ENCODE measurements at regions not wholly inside any gene's neighbourhood (a gene's known extent, or its start where the extent isn't known, plus 50 kb on each side); places are given as distances from the start of the nearest gene placed in this dataset.
A peak's percentile ranks its signal among the peaks of the same experiment; 100 is the strongest.
"Not testable (repeated sequence)": the region's sequence is repeated elsewhere in the genome, so short reads cannot be mapped to it uniquely, and the experiment has no call there.

GRCh38 chr13:24934024-24934385, 161.9 kb upstream of the PABPC3 start:
- H3K9ac ChIP-seq (replicated peaks; ENCODE audit: extremely low read depth, insufficient read depth, low read length); H2AFZ ChIP-seq (ENCODE audit: low read depth, low read length); H3K79me2 ChIP-seq (ENCODE audit: control insufficient read depth, insufficient read depth, low read length); H3K4me3 ChIP-seq (replicated peaks in 1 of 3; ENCODE audit: insufficient read depth in 1 of 3, low read depth in 1 of 3, low read length in 3 of 3); H3K4me1 ChIP-seq (ENCODE audit: control insufficient read depth, extremely low read depth, insufficient read depth, low read length); H3K27ac ChIP-seq (ENCODE audit: insufficient read depth, low read depth, low read length); CTCF ChIA-PET; POLR2A ChIA-PET; intact Hi-C loops (cut with micrococcal nuclease); H3K9me1 ChIP-seq (replicated peaks; ENCODE audit: control insufficient read depth, extremely low read depth, insufficient read depth, low read length); H3K4me2 ChIP-seq (ENCODE audit: insufficient read depth, low read length); BruUV-seq (replicated peaks); H3K9me3 ChIP-seq (replicated peaks; ENCODE audit: control insufficient read depth, insufficient read depth, low read length); DNase-seq (ENCODE audit: low read depth, low spot score); H3K36me3 ChIP-seq (ENCODE audit: control insufficient read depth in 2 of 2, extremely low read depth in 1 of 2, insufficient read depth in 2 of 2, low read length in 2 of 2); H4K20me1 ChIP-seq (replicated peaks; ENCODE audit: control insufficient read depth, extremely low read depth, insufficient read depth, low read length); dilution Hi-C loops (cut with MboI; ENCODE audit: extremely low pct_ligation_motif_present, low sequenced_read_pairs): not testable (repeated sequence)
- H3K27me3 ChIP-seq (ENCODE audit: control insufficient read depth in 2 of 2, insufficient read depth in 2 of 2, low read length in 2 of 2) = peaks cover 25 to 30% of the 10 kb centered on the region in 2 experiments
- peak; percentile 73 for FAIRE-seq

- H3K4me3 ChIP-seq (replicated peaks in 1 of 3; ENCODE audit: insufficient read depth in 1 of 3, low read depth in 1 of 3, low read length in 3 of 3) = no peak overlapping the region
- H3K79me2 ChIP-seq (ENCODE audit: control insufficient read depth, insufficient read depth, low read length) = no peaks in the 10 kb centered on the region
- peaks cover 0 to 6% of the 10 kb centered on the region in 2 experiments for H3K27me3 ChIP-seq (ENCODE audit: control insufficient read depth in 2 of 2, insufficient read depth in 2 of 2, low read length in 2 of 2)
- H3K9ac ChIP-seq (replicated peaks; ENCODE audit: extremely low read depth, insufficient read depth, low read length) = no peak overlapping the region
- H3K9me3 ChIP-seq (replicated peaks; ENCODE audit: control insufficient read depth, insufficient read depth, low read length) = no peaks in the 10 kb centered on the region
- CTCF ChIA-PET = no interaction called here
- no peaks in the 10 kb centered on the region for H3K36me3 ChIP-seq (ENCODE audit: control insufficient read depth in 2 of 2, extremely low read depth in 1 of 2, insufficient read depth in 2 of 2, low read length in 2 of 2)
- FAIRE-seq (no peak), DNase-seq (ENCODE audit: low read depth, low spot score) (no peak)
- BruUV-seq (replicated peaks) = no TSS peak
- POLR2A ChIA-PET = no interaction called here
- dilution Hi-C loops (cut with MboI; ENCODE audit: extremely low pct_ligation_motif_present, low sequenced_read_pairs) (no loop called here), intact Hi-C loops (cut with micrococcal nuclease) (no loop called here)
- no peak overlapping the region for H3K27ac ChIP-seq (ENCODE audit: insufficient read depth, low read depth, low read length)
- no peaks in the 10 kb centered on the region for H4K20me1 ChIP-seq (replicated peaks; ENCODE audit: control insufficient read depth, extremely low read depth, insufficient read depth, low read length)
- H3K4me1 ChIP-seq (ENCODE audit: control insufficient read depth, extremely low read depth, insufficient read depth, low read length) = no peaks in the 10 kb centered on the region
- H3K9me1 ChIP-seq (replicated peaks; ENCODE audit: control insufficient read depth, extremely low read depth, insufficient read depth, low read length) = no peaks in the 10 kb centered on the region
- no peak overlapping the region for H2AFZ ChIP-seq (ENCODE audit: low read depth, low read length)
- no peak overlapping the region for H3K4me2 ChIP-seq (ENCODE audit: insufficient read depth, low read length)
- TF ChIP-seq GATA2 (IDR thresholded peaks at IDR 0.05; ENCODE audit: insufficient read depth, insufficient read length, low read depth, low read length) = no peak
- no peak for TF ChIP-seq CTCF (IDR thresholded peaks at IDR 0.05; ENCODE audit: extremely low read depth in 1 of 2, insufficient read depth in 1 of 2, low read depth in 1 of 2, low read length in 2 of 2)
- no peak for TF ChIP-seq MAX (IDR thresholded peaks at IDR 0.05; ENCODE audit: insufficient read depth, insufficient read length)
- TF ChIP-seq EZH2 (IDR thresholded peaks at IDR 0.05; ENCODE audit: borderline replicate concordance, low read depth, low read length, severe bottlenecking) = no peak
- TF ChIP-seq MYC (IDR thresholded peaks at IDR 0.05; ENCODE audit: low read depth, low read length) = no peak
- TF ChIP-seq JUN (IDR thresholded peaks at IDR 0.05; ENCODE audit: borderline replicate concordance, insufficient read depth, insufficient read length, low read depth) = no peak
- TF ChIP-seq POLR2AphosphoS5 (IDR thresholded peaks at IDR 0.05; ENCODE audit: insufficient read depth, low read depth, low read length) = no peak
- TF ChIP-seq POLR2A (IDR thresholded peaks at IDR 0.05; ENCODE audit: low read depth, low read length) = no peak
- TF ChIP-seq FOS (IDR thresholded peaks at IDR 0.05; ENCODE audit: borderline replicate concordance, insufficient read depth, low read length) = no peak
These were observed 157.0 kb upstream of the PABPC3 start for GRCh38 chr13:24938966-24939365.

- dilution Hi-C loops (cut with MboI; ENCODE audit: extremely low pct_ligation_motif_present, low sequenced_read_pairs); DNase-seq (ENCODE audit: low read depth, low spot score); H3K4me3 ChIP-seq (replicated peaks in 1 of 3; ENCODE audit: insufficient read depth in 1 of 3, low read depth in 1 of 3, low read length in 3 of 3); H3K79me2 ChIP-seq (ENCODE audit: control insufficient read depth, insufficient read depth, low read length); H3K9me1 ChIP-seq (replicated peaks; ENCODE audit: control insufficient read depth, extremely low read depth, insufficient read depth, low read length); H2AFZ ChIP-seq (ENCODE audit: low read depth, low read length); H3K9ac ChIP-seq (replicated peaks; ENCODE audit: extremely low read depth, insufficient read depth, low read length); H3K9me3 ChIP-seq (replicated peaks; ENCODE audit: control insufficient read depth, insufficient read depth, low read length); BruUV-seq (replicated peaks); CTCF ChIA-PET; H3K36me3 ChIP-seq (ENCODE audit: control insufficient read depth in 2 of 2, extremely low read depth in 1 of 2, insufficient read depth in 2 of 2, low read length in 2 of 2); POLR2A ChIA-PET; intact Hi-C loops (cut with micrococcal nuclease); FAIRE-seq; H3K4me1 ChIP-seq (ENCODE audit: control insufficient read depth, extremely low read depth, insufficient read depth, low read length); H3K27ac ChIP-seq (ENCODE audit: insufficient read depth, low read depth, low read length); H3K27me3 ChIP-seq (ENCODE audit: control insufficient read depth in 2 of 2, insufficient read depth in 2 of 2, low read length in 2 of 2); H3K4me2 ChIP-seq (ENCODE audit: insufficient read depth, low read length); H4K20me1 ChIP-seq (replicated peaks; ENCODE audit: control insufficient read depth, extremely low read depth, insufficient read depth, low read length): not testable (repeated sequence)
These were observed 154.8 kb upstream of the PABPC3 start for GRCh38 chr13:24941023-24941713.
